Posterior vena cava (tissue), 2 donors: ENCODE measurements at regions not wholly inside any gene's neighbourhood (a gene's known extent, or its start where the extent isn't known, plus 50 kb on each side); places are given as distances from the start of the nearest gene placed in this dataset.

Experiments used
- DNase-seq: peaks from one replicate; pipeline ENCODE4 v3.0.0-alpha.2; 2020; ENCODE audit warnings: low spot score
- intact Hi-C, 2 donors: fragments of 100-400 bp; cut with DNase I; formaldehyde crosslinking; loops; one replicate each; pipeline versions ENCODE4 v1.14.1 to v1.14.2; 2022 to 2023
- donor health status: DM: yes; HTN: yes; CAD: no.
- donor health status: DM: yes; HTN: yes; CAD: no.

GRCh38 chr5:155460501-155460931 lies 447.0 kb downstream of the KIF4B start:
- intact Hi-C loops = no loop called here
- DNase-seq = no peak

GRCh38 chr5:155461304-155461703 lies 447.7 kb downstream of the KIF4B start:
- intact Hi-C loops = no loop called here
- DNase-seq = no peak

DNA sequence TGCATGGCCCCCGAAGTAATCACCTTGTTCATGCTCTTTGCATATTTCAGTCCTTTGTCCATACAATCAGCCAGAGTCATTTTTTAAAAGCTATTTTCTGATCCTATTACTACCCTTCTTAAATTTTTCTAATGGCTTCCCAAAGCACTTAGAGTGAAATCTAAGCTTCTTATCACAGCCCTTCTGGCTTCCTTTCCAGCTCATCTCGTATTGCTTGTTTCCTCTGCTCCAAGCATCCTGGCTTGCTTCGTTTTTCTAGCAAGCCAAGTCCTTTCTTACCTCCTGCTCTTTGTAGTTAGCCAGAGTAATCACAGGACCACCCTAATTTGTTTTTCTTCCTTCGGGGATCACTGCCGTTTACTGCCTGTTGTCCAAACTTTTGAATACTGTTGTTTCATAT lies 453.3 kb downstream of the KIF4B start:
- intact Hi-C loops = no loop called here
- DNase-seq = no peak

GRCh38 chr5:155471027-155471426 lies 457.5 kb downstream of the KIF4B start:
- intact Hi-C loops = no loop called here
- no peak for DNase-seq

DNA sequence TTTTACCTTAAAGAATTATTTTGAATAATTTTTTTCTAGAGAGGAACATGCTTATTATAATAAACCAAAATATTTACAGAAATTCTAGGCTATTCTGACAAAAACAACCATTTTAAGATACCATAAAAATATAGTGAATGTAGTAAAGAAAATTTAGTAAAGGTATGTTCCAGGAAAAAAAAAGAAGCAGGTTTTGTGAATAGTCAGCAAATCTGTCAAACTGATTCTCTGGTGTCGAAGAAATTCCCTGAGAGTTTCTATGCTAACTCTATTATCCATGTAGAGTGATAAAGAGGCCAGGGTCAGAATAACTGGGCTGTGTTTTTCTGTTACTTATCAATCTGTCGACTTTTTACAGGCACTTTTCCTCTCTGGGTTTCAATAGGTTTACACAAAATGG lies 459.2 kb downstream of the KIF4B start:
- intact Hi-C loops = no loop called here
- no peak for DNase-seq

GRCh38 chr5:155475318-155475717 lies 461.8 kb downstream of the KIF4B start:
- intact Hi-C loops = no loop called here
- DNase-seq = no peak

GRCh38 chr5:155480731-155481131 lies 467.2 kb downstream of the KIF4B start:
- intact Hi-C loops = no loop called here
- no peak for DNase-seq

DNA sequence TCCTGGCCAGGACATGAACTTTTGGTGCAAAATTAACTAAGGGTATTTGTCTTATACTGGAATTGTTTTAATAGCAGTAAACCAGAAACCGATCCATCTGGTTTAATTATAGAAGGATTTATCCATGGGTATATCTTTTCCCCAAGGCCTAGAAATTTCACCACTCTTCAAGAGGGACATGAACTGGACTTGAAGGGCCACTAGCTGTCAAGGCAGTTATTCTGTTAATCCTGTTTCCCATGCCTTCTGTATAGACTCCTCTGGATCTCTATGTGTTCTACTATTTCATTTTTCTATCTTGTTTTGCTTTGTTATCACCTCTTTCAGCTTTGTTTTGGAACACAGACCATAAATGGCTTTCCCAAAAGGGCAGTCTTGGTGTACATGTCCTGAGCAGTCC lies 467.6 kb downstream of the KIF4B start:
- no peak for DNase-seq
- intact Hi-C loops = no loop called here

DNA sequence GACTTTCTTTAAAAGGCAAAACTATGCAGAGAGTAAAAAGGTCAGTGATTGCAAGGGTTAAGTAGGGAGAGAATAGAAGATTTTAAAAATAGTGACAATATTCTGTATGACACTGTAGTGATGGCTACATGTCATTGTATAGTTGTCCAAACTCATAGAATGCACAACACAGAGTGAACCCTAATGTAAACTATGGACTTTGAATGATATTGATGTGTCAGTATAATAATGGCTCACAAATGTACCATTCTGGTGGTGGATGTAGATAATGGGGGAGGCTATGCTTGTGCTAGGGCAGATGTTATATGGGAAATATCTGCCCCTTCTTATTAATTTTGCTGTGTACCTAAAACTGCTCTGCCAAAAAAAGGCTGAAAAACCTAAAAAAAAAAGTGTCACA lies 468.9 kb downstream of the KIF4B start:
- intact Hi-C loops = no loop called here
- DNase-seq = no peak

DNA sequence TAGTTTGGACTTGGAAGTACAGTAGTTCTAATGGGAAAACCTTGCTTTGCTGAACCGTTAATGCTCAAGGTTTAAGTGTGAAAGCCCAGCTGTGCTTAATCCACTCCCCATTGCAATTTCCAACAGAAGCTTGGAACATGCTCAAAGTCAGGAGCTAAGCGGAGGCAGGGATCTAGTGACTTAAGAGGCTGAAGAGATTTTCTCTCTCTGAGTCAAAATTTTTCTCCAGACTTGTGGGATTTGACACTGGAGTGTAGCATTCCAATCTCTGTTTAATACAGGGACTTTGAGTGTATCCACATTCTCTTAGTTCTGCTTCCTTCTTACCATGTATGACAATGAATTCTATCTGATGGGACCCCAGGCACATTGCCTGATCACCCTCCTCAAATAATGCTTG lies 471.8 kb downstream of the KIF4B start:
- intact Hi-C loops = no loop called here
- DNase-seq = no peak

DNA sequence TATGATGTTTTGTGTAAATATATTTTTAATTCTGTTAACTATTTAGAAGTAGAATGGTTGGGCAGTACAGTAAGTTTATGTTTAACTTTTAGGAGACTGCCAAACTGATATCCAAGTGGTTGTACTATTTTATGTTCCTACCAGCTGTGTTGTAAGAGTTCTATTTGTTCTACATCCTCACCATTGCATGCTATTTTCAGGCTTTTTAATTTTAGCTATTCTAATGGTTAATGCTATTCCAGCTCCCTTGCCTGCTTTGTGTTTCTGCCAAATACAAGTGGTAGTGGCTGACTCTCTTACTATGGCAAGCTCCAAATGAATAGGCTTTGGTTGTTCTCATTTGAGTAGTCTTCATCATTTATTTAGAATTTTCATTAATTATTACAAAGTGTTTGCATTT lies 476.4 kb downstream of the KIF4B start:
- intact Hi-C loops = no loop called here
- no peak for DNase-seq

GRCh38 chr5:155492191-155492590 lies 478.6 kb downstream of the KIF4B start:
- no peak for DNase-seq
- intact Hi-C loops = no loop called here

DNA sequence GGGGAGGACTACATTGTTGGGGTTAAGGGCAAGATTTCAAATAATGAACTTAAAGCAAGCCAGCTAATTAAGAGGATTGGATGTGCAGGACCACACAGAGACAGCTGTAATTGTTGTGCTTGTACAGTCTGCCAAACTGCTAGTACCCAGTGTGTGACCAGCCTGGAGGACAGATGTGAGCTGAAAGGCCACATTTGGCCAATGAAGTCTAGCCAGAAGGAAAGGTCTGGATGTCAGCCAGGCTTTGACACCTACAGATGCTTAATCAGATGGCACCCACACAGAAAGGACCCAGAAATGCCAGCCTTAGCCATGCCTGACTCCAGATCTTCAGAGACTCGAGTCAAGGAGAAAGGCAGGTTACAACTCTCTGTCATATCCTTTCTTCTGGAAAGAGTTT lies 491.1 kb downstream of the KIF4B start:
- intact Hi-C loops = no loop called here
- DNase-seq = no peak

- intact Hi-C loops = no loop called here
These were observed 493.8 kb downstream of the KIF4B start for GRCh38 chr5:155507363-155507762.

DNA sequence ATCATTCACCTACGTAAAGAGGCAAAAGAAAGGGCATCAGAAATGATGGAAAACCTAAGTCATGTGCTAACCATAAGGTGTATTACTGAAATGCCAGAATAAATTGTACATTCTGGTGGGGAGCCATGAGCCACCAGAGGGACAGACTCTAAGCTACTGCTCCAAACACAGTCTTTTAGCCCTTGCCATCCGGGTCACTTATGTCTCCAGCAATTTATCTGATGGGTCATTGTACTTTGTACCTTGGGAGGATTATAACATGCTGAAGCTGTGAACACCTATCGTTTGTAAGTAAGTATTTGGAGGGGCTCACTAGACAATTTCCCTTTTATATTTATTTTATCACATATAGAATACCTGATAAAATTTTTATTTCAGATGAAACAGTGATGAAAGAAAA lies 495.1 kb downstream of the KIF4B start:
- DNase-seq = no peak
- intact Hi-C loops = no loop called here

More at GRCh38 chr5:155507363-155507762, 493.8 kb downstream of the KIF4B start:
- DNase-seq = no peak

DNA sequence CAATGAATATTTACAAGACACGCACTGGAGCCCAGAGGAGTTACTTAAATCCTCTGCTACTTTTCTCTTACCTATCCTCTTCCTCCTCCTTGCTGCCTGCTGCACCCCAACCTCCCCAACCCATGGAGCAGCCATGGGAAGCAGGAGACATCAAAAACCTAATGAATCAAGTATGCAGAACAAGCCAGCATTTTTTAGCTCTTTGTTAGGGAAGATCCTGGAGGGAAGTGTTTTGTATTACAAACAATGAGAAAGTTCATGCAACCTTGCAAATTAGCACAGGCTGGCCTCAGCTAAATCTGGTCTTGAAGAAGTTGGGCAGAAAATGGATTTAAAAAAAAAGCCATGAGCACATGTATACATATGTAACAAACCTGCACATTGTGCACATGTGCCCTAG lies 498.8 kb downstream of the KIF4B start:
- no peak for DNase-seq
- intact Hi-C loops = no loop called here

- no peak for DNase-seq
- intact Hi-C loops = no loop called here
These were observed 500.6 kb downstream of the KIF4B start for GRCh38 chr5:155514105-155514563.

GRCh38 chr5:155522540-155522939 lies 509.0 kb downstream of the KIF4B start:
- no peak for DNase-seq
- intact Hi-C loops = no loop called here

DNA sequence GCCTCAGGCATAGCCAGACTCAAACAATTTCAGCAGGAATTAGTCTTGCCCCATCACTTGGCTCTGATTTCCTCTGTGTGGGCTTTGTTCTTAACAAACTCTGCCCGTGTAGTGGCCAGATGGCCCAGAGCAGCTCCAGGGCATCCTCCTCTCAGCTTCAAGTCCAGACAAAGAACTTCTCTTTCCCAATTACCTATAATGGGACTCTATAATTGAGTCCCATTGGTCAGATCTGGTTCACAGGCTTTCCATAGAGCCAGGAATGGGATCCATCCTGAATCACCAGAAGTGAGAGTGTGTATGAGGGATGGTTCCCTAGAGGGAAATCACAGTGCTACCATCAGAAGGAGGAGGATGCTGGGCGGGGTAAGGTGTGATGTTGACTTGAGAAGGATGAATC lies 515.8 kb downstream of the KIF4B start:
- no peak for DNase-seq
- intact Hi-C loops = no loop called here

DNA sequence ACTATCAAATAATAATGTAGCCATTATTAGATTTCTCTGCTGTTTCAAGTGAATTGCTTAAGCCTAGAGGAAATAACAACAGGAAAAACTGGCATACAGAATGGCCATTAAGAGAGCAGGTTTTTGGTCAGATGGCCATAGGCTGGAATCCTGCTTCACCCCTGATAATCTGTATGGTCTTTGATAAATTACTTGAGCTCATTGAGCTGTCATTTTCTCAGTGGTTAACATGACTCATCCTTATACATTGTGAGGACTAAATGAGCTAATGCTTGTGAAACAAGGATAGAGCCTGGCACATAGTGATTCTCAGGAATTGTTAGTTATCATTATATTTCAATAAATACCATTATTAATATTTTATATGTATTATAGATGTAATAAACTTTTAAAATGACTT lies 516.5 kb downstream of the KIF4B start:
- intact Hi-C loops = no loop called here
- DNase-seq = no peak

- DNase-seq = no peak
- intact Hi-C loops = no loop called here
These were observed 519.2 kb downstream of the KIF4B start for GRCh38 chr5:155532621-155533311.
